NCI-H128 (cell line): ENCODE measurements at regions not wholly inside any gene's neighbourhood (a gene's known extent, or its start where the extent isn't known, plus 50 kb on each side); places are given as distances from the start of the nearest gene placed in this dataset.
"Not testable (repeated sequence)": the region's sequence is repeated elsewhere in the genome, so short reads cannot be mapped to it uniquely, and the experiment has no call there.

Experiments
- DNase-seq: peaks from one replicate; lab custom pipeline; 2025; ENCODE audit not compliant: unreplicated experiment; lab: John Stamatoyannopoulos, UW

DNA sequence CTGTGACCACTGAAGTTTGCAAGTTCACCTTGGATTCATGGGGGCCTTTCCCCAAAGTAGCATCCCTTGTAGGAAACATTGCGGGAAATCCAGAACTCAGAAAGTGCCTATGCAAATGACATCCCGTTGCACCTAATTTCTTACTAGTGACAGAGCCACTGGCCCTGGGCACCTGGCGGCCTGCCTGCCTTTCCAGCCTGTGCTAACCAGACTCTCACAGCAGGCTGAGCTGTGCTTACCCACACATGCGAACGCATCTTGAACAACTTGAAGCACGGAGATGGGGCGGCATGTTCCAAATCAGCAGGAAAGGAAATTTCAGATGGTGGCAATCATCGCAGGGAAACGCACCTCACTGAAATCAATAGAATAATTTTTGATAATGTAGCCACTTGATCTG, 405.8 kb downstream of the TMEM182 start:
- DNase-seq: no peak

DNA sequence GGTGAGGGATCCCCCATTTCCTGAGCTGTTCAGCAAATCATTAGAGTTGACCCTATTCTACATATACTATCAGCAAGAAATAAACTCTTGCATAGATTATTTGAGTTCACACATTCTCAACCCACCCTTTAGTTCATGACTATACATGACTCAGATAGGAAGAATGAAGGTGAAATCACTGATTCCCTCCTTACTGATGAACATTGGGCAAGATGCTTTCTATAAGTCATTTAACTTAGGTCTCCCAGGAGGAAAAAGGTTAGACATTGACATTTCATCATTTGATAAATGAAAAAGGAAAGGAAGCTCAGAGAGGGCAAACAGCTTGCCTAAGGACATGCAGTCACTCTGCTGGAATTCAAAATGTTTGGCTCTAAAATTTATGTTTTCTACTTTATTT, 408.0 kb downstream of the TMEM182 start:
- DNase-seq: no peak

DNA sequence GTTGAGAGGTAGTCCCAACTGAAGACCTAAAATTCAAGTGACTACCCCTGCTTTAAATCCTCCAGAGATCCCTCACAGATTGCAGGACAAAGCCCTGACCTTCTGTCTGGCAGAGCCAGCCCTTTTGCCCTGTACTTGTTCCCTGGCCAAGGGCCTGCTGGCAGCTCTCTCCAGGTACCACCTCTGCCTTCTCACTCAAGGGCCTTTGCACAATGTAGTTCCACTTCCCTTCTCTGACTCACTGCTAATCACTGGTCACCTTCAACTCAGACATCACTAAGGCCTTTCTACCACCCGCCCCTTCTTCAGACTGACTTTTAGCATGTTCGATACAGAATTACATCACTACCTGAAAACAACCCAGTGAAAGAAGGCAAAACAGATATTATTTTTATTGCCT, 411.0 kb downstream of the TMEM182 start:
- no peak for DNase-seq

DNA sequence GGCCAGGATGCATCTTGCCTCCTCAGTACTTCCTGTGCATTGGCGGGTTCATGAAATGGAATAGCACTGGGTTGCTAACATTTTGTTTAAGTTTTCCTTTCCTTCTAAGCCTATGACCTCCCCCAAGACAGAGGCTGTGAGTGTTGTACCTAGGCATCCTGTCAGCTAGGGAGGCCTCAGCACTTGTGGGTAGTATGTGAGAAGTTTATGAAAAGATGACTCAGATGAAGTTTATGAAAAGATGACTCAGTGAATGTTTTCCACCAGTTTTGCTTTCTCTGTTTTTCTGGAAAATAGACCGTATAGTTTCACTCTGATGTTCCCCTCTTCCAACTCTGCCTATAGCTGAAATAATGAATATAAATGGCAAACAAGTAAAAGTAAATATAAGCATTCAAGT, 412.9 kb downstream of the TMEM182 start:
- no peak for DNase-seq

- DNase-seq: no peak
Observed at GRCh38 chr2:103176294-103176915, 414.6 kb downstream of the TMEM182 start.

- no peak for DNase-seq
Observed at GRCh38 chr2:103179798-103180197, 418.0 kb downstream of the TMEM182 start.

- DNase-seq: no peak
Observed at GRCh38 chr2:103183061-103183460, 421.2 kb downstream of the TMEM182 start.

GRCh38 chr2:103196802-103197201, 435.0 kb downstream of the TMEM182 start:
- DNase-seq: no peak

DNA sequence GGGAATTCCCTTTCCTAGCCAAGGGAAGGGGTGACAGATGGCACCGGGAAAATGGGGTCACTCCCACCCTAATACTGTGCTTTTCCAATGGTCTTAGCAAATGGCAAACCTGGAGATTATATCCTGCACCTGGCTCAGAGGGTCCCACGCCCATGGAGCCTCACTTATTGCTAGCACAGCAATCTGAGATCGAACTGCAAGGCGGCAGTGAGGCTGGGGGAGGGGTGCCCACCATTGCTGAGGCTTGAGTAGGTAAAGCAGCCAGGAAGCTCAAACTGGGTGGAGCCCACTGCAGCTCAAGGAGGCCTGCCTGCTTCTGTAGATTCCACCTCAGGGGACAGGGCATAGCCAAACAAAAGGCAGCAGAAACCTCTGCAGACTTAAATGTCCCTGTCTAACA, 438.9 kb downstream of the TMEM182 start:
- not testable (repeated sequence) for DNase-seq

DNA sequence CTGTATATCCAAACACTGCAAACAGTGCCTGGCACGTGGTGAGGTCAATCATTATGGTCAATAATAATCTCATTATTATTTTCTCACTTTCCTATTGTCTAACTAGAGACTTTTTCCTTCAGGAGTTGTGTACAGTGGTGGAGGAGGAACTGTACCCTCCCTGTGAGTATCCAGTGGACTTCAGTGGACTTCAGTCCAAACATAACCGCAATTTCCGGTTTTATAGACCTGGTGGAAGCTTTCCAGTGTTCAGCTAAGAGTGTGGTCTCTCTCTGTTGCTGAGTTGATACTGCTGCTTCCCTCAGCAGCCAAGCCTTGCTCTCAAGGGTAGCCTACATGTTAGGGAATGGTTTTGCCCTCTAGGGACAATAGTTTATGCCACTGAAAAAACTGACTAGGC, 447.1 kb downstream of the TMEM182 start:
- DNase-seq: no peak

DNA sequence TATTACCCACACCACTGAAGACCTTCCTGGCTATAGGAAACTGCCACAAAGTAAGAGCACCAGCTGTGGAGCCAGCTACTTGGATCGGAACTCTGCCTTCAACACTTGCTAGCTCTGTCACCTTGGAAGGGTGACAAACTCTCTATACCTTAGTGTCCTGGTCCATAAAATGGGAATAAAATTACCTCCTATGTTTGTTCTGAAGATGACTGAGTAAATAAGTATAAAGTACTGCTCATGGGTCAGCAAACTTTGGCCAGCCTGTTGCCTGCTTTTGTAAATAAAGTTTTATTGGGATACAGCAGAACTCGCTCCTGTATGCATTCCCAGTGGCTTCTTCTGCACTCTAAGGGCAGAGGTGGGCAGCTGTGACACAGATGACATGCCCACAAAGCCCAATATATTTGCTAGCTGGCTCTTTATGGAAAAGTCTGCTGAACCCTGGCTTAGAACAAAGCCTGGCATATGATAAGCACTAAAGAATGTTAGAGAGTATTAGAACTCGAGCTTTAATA, 451.3 kb downstream of the TMEM182 start:
- no peak for DNase-seq

- no peak for DNase-seq
Observed at GRCh38 chr2:103218516-103218915, 456.7 kb downstream of the TMEM182 start.

- DNase-seq: no peak
Observed at GRCh38 chr2:103219398-103219797, 457.6 kb downstream of the TMEM182 start.

- DNase-seq: no peak
Observed at GRCh38 chr2:103222969-103223368, 461.1 kb downstream of the TMEM182 start.

GRCh38 chr2:103230796-103231195, 469.0 kb downstream of the TMEM182 start:
- DNase-seq: no peak

DNA sequence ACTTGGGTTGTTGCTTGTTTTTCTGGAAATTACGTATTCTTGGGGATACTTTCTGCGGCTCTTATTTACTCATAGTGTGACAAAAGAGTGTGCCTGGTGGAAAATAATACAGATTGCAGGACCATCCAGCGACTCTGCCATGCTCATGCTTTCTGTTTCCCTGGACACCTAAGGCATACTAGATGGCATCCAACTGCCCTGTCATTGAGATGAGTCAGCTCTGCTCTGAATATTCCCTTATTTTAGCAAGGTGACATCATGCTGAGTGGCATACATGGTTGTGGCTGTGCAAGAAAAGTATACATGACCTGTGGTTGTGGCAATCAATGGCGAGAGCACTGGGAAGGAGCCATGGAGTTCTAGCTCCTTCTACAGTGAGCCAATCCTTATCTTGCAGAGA, 471.0 kb downstream of the TMEM182 start:
- no peak for DNase-seq

- DNase-seq: no peak
Observed at GRCh38 chr2:103233691-103234090, 471.9 kb downstream of the TMEM182 start.

DNA sequence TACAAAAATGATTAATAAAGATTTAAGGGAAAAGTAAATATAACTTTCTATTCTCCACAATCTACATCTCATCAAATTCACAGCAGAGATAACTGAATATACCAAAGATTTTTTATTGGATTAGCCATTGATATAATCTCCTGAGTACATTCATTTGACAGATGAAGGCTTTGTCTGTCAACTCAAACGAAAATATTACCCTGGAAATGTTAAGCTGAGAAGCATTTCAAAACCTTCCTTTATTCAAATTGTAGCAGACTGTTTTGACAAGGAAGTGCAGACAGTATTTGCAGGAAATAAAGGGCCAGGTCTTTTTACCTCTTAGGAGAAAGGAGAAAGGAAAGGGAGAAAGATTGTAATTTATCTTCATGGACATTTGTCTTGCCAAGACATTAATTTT, 473.5 kb downstream of the TMEM182 start:
- no peak for DNase-seq

GRCh38 chr2:103249462-103249861, 487.6 kb downstream of the TMEM182 start:
- DNase-seq: no peak

DNA sequence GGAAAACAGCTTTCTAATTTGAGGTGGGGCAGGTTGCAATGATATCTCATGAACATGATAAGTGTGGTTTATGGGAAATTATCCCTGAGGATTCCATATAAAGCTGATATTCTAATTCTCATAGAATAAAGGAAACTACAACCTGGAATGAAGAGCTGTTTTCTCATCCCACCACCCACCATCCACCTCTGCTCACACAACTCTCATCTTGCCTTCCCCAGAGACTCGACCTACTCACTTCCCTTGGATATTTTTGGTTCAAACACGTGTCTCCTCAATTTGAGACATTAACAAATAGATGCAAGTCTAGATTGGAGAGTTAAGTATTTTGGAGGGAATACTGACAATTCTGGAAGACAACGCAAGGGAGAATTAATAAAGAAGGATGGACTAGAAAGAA, 490.9 kb downstream of the TMEM182 start:
- no peak for DNase-seq

DNA sequence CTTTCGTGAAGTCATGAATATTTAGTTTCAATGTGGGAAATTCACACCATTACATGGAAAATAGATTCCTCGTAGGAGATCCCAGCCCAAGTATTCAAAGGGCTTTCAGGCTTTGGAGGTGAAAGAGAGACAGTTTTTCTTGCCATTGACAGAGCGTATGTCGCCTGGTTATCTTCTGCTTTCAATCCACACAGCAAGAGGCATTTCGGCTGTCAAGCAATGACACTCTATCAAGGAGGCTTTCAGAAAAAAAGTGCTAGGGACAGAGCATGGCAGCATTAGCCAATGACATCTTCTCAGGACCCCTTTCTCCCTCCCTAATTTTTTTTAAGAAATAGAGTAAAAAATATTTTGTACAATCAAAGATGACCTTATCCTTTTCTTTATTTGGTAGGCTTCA, 492.8 kb downstream of the TMEM182 start:
- no peak for DNase-seq

DNA sequence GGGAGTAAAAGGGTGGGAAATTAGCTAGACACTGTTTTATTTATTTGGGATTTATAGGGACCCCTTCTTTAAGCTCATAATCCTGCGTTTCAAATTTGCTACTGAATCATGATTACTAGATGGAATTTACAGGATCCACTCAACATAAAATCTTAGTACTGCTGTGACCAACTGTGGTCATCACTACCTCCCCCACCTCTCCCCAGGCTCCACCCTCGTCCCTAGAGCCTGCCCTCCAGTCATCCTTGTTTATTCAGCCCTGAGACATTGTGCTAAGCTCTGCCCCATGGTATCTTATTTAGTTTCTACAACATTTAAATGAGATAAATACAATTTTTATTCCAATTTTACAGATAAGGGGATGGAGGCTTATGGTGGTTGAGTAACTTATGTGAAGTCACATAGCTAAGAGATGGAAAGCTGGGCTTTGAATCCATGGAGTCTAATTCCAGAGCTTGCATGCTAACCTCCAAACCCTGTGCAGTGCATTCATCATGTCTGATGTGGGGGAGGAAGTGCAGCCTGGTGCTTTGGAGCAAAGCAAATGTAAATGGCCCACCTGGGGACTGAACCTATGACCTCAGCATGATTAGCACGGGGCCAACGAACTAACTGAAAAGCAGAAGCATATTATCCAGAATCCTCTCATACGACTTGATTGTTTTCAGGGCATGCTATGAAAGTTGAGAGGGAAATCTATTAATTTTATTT, 502.4 kb downstream of the TMEM182 start:
- no peak for DNase-seq

DNA sequence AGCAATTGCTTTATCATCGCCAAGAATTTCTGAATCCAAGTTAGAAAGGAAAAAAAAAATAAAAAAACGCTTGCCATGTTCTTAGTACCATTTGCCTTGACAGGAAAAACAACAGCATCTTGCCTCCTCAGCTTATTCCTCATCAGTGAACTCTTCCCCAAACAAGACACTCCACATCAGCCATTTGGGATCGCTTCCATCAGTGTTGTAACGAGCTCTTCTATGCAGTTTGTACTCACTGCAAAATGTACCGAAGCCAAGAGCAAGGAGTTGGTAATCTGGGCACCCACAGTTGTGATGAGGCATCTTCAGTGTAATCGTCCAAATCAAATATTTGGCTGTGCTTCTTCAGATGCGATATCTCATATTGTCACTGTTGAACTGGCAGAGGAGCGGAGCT, 503.7 kb downstream of the TMEM182 start:
- DNase-seq: no peak
